ENCODE measurements at regions not wholly inside any gene's neighbourhood (a gene's known extent, or its start where the extent isn't known, plus 50 kb on each side); places are given as distances from the start of the nearest gene placed in this dataset.

DNA sequence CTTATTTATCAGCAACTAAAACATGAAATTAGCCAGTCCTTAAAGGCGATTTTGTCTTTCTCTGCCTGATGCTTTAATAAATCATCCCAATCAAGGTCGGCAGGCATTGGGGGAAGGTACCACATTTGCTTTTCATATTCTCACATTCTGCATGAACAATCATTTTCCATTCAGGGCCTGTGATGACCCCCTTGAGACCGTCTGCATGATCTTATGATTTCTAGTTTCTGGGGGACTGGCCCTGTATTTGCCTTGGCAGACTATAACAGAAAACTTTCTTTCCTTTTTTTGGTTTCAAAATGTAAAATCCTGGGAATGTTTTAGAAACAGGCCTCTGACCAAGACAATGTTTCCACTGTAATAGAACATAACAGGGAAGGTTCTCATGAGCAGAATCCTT, 296.8 kb downstream of the IDS start:
- Mint-ChIP-seq H3K4me3 (no peak overlapping the region), H3K27ac (no peak overlapping the region), H3K36me3 (ENCODE audit: low read depth) (no peaks in the 10 kb centered on the region), H3K9me3 (peaks cover 25% of the 10 kb centered on the region), H3K27me3 (ENCODE audit: insufficient read depth) (no peaks in the 10 kb centered on the region), H3K4me1 (no peaks in the 10 kb centered on the region)
- DNase-seq, result no peak
- no peaks in the 10 kb centered on the region for H3K9me3 ChIP-seq (ENCODE audit: control insufficient read depth, low read length)
- no peaks in the 10 kb centered on the region for H3K36me3 ChIP-seq (ENCODE audit: control insufficient read depth, insufficient read depth, low read length)
- no peak overlapping the region for H3K9ac ChIP-seq (ENCODE audit: extremely low read depth, low read length, poor library complexity, severe bottlenecking)
- no peak overlapping the region for H3K4me3 ChIP-seq (ENCODE audit: low read length)
- H3K4me1 ChIP-seq (ENCODE audit: control insufficient read depth, insufficient read depth, low read length), result no peaks in the 10 kb centered on the region
- no peak for TF ChIP-seq CTCF (conservative IDR thresholded peaks at IDR 0.05)
- WGBS, 2 experiments (ENCODE audit: insufficient coverage in 1 of 2, insufficient read length in 1 of 2), result 82 to 92% methylated on average over 2 to 3 of the region's 3 CpGs
- no peak overlapping the region for H3K27ac ChIP-seq (ENCODE audit: low read depth, low read length)
- no peaks in the 10 kb centered on the region for H3K27me3 ChIP-seq (ENCODE audit: control insufficient read depth, insufficient read depth, low read length, poor library complexity, severe bottlenecking)

DNA sequence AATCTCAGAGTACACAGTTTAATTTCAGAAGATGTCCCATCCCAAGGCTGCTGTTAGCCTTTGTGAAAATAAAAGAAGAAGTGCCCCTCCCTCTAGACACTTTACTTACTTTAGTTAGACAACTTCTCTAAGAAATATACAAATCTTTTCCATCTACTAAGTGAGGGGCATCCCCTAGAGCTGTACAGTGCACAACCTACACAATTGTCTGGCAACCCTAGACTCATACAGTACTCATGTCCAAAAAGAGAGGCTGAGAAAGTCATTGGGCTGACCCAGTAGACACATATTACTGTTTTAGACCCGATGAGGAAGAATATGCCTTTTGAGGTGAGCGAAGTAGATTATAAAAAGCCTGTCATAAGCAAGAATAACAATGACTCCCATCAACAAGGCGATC, 297.6 kb downstream of the IDS start:
- no peak overlapping the region for H3K9ac ChIP-seq (ENCODE audit: extremely low read depth, low read length, poor library complexity, severe bottlenecking)
- no peaks in the 10 kb centered on the region for H3K4me1 ChIP-seq (ENCODE audit: control insufficient read depth, insufficient read depth, low read length)
- no peak overlapping the region for H3K4me3 Mint-ChIP-seq
- H3K4me3 ChIP-seq (ENCODE audit: low read length), result no peak overlapping the region
- no peaks in the 10 kb centered on the region for H3K27me3 ChIP-seq (ENCODE audit: control insufficient read depth, insufficient read depth, low read length, poor library complexity, severe bottlenecking)
- WGBS, 2 experiments (ENCODE audit: insufficient coverage in 1 of 2, insufficient read length in 1 of 2), result 93 to 100% methylated on average over 1 to 2 of the region's 3 CpGs
- no peaks in the 10 kb centered on the region for H3K9me3 ChIP-seq (ENCODE audit: control insufficient read depth, low read length)
- H3K9me3 Mint-ChIP-seq, result peaks cover 32% of the 10 kb centered on the region
- no peak overlapping the region for H3K27ac Mint-ChIP-seq
- TF ChIP-seq CTCF (conservative IDR thresholded peaks at IDR 0.05), result no peak
- no peaks in the 10 kb centered on the region for H3K4me1 Mint-ChIP-seq
- no peaks in the 10 kb centered on the region for H3K36me3 Mint-ChIP-seq (ENCODE audit: low read depth)
- no peak for DNase-seq
- H3K36me3 ChIP-seq (ENCODE audit: control insufficient read depth, insufficient read depth, low read length), result no peaks in the 10 kb centered on the region
- no peak overlapping the region for H3K27ac ChIP-seq (ENCODE audit: low read depth, low read length)
- no peaks in the 10 kb centered on the region for H3K27me3 Mint-ChIP-seq (ENCODE audit: insufficient read depth)

- Histone ChIP-seq H3K27ac (ENCODE audit: low read depth, low read length) (no peak overlapping the region), H3K4me1 (ENCODE audit: control insufficient read depth, insufficient read depth, low read length) (no peaks in the 10 kb centered on the region), H3K4me3 (ENCODE audit: low read length) (no peak overlapping the region), H3K27me3 (ENCODE audit: control insufficient read depth, insufficient read depth, low read length, poor library complexity, severe bottlenecking) (no peaks in the 10 kb centered on the region), H3K36me3 (ENCODE audit: control insufficient read depth, insufficient read depth, low read length) (no peaks in the 10 kb centered on the region), H3K9ac (ENCODE audit: extremely low read depth, low read length, poor library complexity, severe bottlenecking) (no peak overlapping the region), H3K9me3 (ENCODE audit: control insufficient read depth, low read length) (no peaks in the 10 kb centered on the region)
- TF ChIP-seq CTCF (conservative IDR thresholded peaks at IDR 0.05), result no peak
- peaks cover 33% of the 10 kb centered on the region for H3K9me3 Mint-ChIP-seq
- WGBS, 2 experiments (ENCODE audit: insufficient coverage in 1 of 2, insufficient read length in 1 of 2), result 71 to 90% methylated on average over 1 of the region's 1 CpG
- H3K4me1 Mint-ChIP-seq, result no peaks in the 10 kb centered on the region
- H3K27me3 Mint-ChIP-seq (ENCODE audit: insufficient read depth), result no peaks in the 10 kb centered on the region
- no peaks in the 10 kb centered on the region for H3K36me3 Mint-ChIP-seq (ENCODE audit: low read depth)
- H3K27ac Mint-ChIP-seq, result no peak overlapping the region
- no peak for DNase-seq
- H3K4me3 Mint-ChIP-seq, result no peak overlapping the region
These were observed 299.2 kb downstream of the IDS start for GRCh38 chrX:149205937-149206336.
